ENCODE measurements at regions not wholly inside any gene's neighbourhood (a gene's known extent, or its start where the extent isn't known, plus 50 kb on each side); places are given as distances from the start of the nearest gene placed in this dataset.

GRCh38 chr12:38469715-38470114 is 153.1 kb downstream of the ALG10B start:
- no peak overlapping the region for H3K4me3 ChIP-seq (ENCODE audit: low read depth, low read length)
- TF ChIP-seq CTCF (IDR thresholded peaks at IDR 0.05; ENCODE audit: control insufficient read depth, extremely low read depth, insufficient read depth), result no peak
- DNase-seq (ENCODE audit: low read depth), result no peak

GRCh38 chr12:38477340-38478090 is 160.9 kb downstream of the ALG10B start:
- TF ChIP-seq CTCF (IDR thresholded peaks at IDR 0.05; ENCODE audit: control insufficient read depth, extremely low read depth, insufficient read depth), result no peak
- no peak for DNase-seq (ENCODE audit: low read depth)
- H3K4me3 ChIP-seq (ENCODE audit: low read depth, low read length), result no peak overlapping the region

GRCh38 chr12:38480594-38480993 is 164.0 kb downstream of the ALG10B start:
- H3K4me3 ChIP-seq (ENCODE audit: low read depth, low read length), result no peak overlapping the region
- TF ChIP-seq CTCF (IDR thresholded peaks at IDR 0.05; ENCODE audit: control insufficient read depth, extremely low read depth, insufficient read depth), result no peak
- no peak for DNase-seq (ENCODE audit: low read depth)

GRCh38 chr12:38484821-38485449 is 168.4 kb downstream of the ALG10B start:
- DNase-seq (ENCODE audit: low read depth), result no peak
- no peak overlapping the region for H3K4me3 ChIP-seq (ENCODE audit: low read depth, low read length)
- TF ChIP-seq CTCF (IDR thresholded peaks at IDR 0.05; ENCODE audit: control insufficient read depth, extremely low read depth, insufficient read depth), result no peak

GRCh38 chr12:38488866-38489265 is 172.3 kb downstream of the ALG10B start:
- no peak overlapping the region for H3K4me3 ChIP-seq (ENCODE audit: low read depth, low read length)
- no peak for TF ChIP-seq CTCF (IDR thresholded peaks at IDR 0.05; ENCODE audit: control insufficient read depth, extremely low read depth, insufficient read depth)
- no peak for DNase-seq (ENCODE audit: low read depth)

GRCh38 chr12:38490073-38490472 is 173.5 kb downstream of the ALG10B start:
- TF ChIP-seq CTCF (IDR thresholded peaks at IDR 0.05; ENCODE audit: control insufficient read depth, extremely low read depth, insufficient read depth), result no peak
- no peak overlapping the region for H3K4me3 ChIP-seq (ENCODE audit: low read depth, low read length)
- DNase-seq (ENCODE audit: low read depth), result no peak
